RWPE1 (cell line): ENCODE measurements at regions not wholly inside any gene's neighbourhood (a gene's known extent, or its start where the extent isn't known, plus 50 kb on each side); places are given as distances from the start of the nearest gene placed in this dataset.

Experiments used
- CTCF ChIA-PET: fragments of 350-600 bp; sonication (Branson Sonifier 250); formaldehyde crosslinking; extraction: SDS; loops from one replicate; lab custom pipeline; 2021; lab: Yijun Ruan, JAX
- POLR2A ChIA-PET: fragments of 400-600 bp; formaldehyde crosslinking; extraction: SDS; loops from one replicate; lab custom pipeline; 2020; ENCODE audit warnings: antibody characterized with exemption; ENCODE audit not compliant: low non-redundant PET; lab: Yijun Ruan, JAX
- DNase-seq: peaks from one replicate; pipeline ENCODE4 v3.0.0; 2012; ENCODE audit warnings: low spot score
- H3K27ac ChIP-seq: fragments of 450-650 bp; 2 replicates; pipeline ENCODE4 v1.5.1; 2017
- CTCF ChIP-seq: fragments of 450-650 bp; conservative IDR thresholded peaks from 2 replicates; pipeline ENCODE4 v1.5.1; 2017; ENCODE audit warnings: low read depth, mild to moderate bottlenecking

- ChIA-PET CTCF (no interaction called here), POLR2A (no interaction called here)
- DNase-seq, result no peak
- no peak for TF ChIP-seq CTCF
- no peak overlapping the region for H3K27ac ChIP-seq
Measured at GRCh38 chr5:92460505-92460904, 1077.4 kb upstream of the ARRDC3 start.

GRCh38 chr5:92459654-92460053, 1076.5 kb upstream of the ARRDC3 start:
- DNase-seq, result no peak
- no peak for TF ChIP-seq CTCF
- CTCF ChIA-PET, result no interaction called here
- H3K27ac ChIP-seq, result no peak overlapping the region
- POLR2A ChIA-PET, result no interaction called here

DNA sequence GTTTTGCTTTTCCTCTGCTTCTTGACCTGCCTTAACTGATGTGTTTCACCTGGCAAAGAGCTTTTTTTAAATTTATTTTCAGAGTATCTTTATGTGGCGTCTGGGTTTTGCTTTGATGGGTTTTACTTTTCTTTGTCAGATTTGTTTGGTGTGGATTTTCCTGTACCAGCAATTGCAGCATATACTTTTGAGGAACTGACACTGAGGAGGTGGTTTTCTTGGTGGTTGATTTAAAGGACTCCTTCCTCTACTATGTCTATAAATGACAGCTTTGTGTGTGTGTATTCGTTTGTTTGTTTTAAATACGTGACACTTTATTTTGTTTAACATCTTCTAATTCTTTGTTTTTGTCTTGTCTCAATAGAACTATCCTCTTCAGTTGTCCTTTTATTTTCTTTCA, 1071.9 kb upstream of the ARRDC3 start:
- no peak for DNase-seq
- no peak overlapping the region for H3K27ac ChIP-seq
- POLR2A ChIA-PET, result no interaction called here

DNA sequence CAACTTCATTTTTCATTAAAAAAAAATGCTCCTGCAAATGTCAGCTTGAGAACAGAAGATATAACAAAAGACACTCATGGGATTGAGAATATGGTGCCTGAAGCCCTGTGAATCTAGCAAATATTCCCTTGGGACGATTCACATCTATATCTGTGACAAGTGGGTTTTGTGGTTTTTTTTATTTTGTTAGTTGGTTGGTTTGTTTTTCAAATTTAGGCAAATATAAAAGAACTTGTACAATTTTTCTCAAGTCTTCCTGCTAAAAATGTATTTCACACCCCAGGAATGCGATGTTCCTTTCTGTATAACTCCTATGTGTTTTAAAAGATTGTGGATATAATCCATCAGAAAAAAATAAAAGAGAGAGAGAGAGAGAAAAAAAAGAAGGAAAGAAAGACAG, 1061.8 kb upstream of the ARRDC3 start:
- H3K27ac ChIP-seq, result no peak overlapping the region
- ChIA-PET CTCF (no interaction called here), POLR2A (no interaction called here)
- no peak for TF ChIP-seq CTCF
- DNase-seq, result no peak

More for the DNA sequence above, 1071.9 kb upstream of the ARRDC3 start:
- CTCF ChIA-PET, result no interaction called here
- no peak for TF ChIP-seq CTCF

GRCh38 chr5:92435781-92436180, 1052.7 kb upstream of the ARRDC3 start:
- ChIA-PET POLR2A (no interaction called here), CTCF (no interaction called here)
- H3K27ac ChIP-seq, result no peak overlapping the region

GRCh38 chr5:92429646-92430045, 1046.5 kb upstream of the ARRDC3 start:
- POLR2A ChIA-PET, result no interaction called here
- CTCF ChIA-PET, result interaction anchor here (0.6 kb wide), 1 partner anchor 1604 kb away, joined by 3 read pairs; no protein-coding TSS in a partner anchor
- H3K27ac ChIP-seq, result no peak overlapping the region
- DNase-seq, result no peak
- no peak for TF ChIP-seq CTCF

More at GRCh38 chr5:92435781-92436180, 1052.7 kb upstream of the ARRDC3 start:
- no peak for DNase-seq
- no peak for TF ChIP-seq CTCF

- TF ChIP-seq CTCF, result no peak
- ChIA-PET POLR2A (no interaction called here), CTCF (no interaction called here)
- DNase-seq, result no peak
- H3K27ac ChIP-seq, result no peak overlapping the region
Measured at GRCh38 chr5:92428415-92428814, 1045.3 kb upstream of the ARRDC3 start.
